Transverse colon (tissue), 4 donors: ENCODE measurements at regions not wholly inside any gene's neighbourhood (a gene's known extent, or its start where the extent isn't known, plus 50 kb on each side); places are given as distances from the start of the nearest gene placed in this dataset.

Experiments
- CTCF ChIP-seq, 5 experiments: fragments of 200-600 bp in 3 of 5; fragments of 450-650 bp in 2 of 5; sonication (generic) in 3 of 5; IDR thresholded peaks; 1 replicate in 2 of 5; 2 replicates in 3 of 5; pipeline ENCODE4 v1.5.1; 2016 to 2017; ENCODE audit warnings: antibody characterized with exemption in 5 of 5, inconsistent platforms in 3 of 5, mild to moderate bottlenecking in 2 of 5, moderate library complexity in 1 of 5
- POLR2A ChIP-seq: fragments of 450-650 bp; IDR thresholded peaks from one replicate; pipeline ENCODE4 v1.6.1; 2016; ENCODE audit warnings: antibody characterized with exemption, mild to moderate bottlenecking, moderate library complexity
- POLR2AphosphoS5 ChIP-seq, 3 donors: sonication (generic); formaldehyde crosslinking; IDR thresholded peaks; one replicate each; pipeline ENCODE4 v1.6.1; 2016; ENCODE audit warnings: antibody characterized with exemption in 3 of 3

- TF ChIP-seq CTCF (IDR thresholded peaks at IDR 0.05) (no peak), POLR2A (no peak), POLR2AphosphoS5 (IDR thresholded peaks at IDR 0.05) (no peak)
These were observed 371.3 kb upstream of the FSTL5 start for GRCh38 chr4:162535121-162535520.
